ENCODE measurements at regions not wholly inside any gene's neighbourhood (a gene's known extent, or its start where the extent isn't known, plus 50 kb on each side); places are given as distances from the start of the nearest gene placed in this dataset.

DNA sequence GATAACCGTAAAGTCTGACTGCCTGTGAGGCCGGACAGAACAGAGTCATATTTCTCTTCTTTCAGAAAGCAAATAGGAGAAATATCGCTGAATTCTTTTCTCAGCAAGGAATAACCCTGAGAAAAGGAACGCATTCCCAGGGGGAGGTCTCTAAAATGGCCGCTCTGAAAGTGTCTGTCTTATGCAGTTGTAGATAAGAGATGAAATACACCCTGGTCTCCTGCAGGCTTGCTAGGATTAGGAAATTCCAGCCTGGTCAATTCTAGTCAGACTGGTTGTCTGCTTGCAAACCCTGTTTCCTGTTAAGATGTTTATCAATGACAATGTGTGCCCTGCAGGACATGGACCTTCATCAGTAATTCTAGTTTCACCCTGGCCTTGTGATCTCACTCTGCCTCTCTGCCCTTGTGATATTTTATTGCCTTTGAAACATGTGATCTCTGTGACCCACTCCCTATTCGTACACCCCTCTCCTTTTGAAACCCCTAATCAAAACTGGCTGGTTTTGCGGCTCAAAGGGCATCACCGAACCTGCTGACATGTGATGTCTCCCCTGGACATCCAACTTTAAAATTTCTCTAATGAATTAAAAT is 934.8 kb upstream of the SPRY2 start:
- TF ChIP-seq, protein P1, sequence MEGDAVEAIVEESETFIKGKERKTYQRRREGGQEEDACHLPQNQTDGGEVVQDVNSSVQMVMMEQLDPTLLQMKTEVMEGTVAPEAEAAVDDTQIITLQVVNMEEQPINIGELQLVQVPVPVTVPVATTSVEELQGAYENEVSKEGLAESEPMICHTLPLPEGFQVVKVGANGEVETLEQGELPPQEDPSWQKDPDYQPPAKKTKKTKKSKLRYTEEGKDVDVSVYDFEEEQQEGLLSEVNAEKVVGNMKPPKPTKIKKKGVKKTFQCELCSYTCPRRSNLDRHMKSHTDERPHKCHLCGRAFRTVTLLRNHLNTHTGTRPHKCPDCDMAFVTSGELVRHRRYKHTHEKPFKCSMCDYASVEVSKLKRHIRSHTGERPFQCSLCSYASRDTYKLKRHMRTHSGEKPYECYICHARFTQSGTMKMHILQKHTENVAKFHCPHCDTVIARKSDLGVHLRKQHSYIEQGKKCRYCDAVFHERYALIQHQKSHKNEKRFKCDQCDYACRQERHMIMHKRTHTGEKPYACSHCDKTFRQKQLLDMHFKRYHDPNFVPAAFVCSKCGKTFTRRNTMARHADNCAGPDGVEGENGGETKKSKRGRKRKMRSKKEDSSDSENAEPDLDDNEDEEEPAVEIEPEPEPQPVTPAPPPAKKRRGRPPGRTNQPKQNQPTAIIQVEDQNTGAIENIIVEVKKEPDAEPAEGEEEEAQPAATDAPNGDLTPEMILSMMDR (IDR thresholded peaks at IDR 0.05): no peak
- TF ChIP-seq POLR2A (IDR thresholded peaks at IDR 0.05): no peak
